Upper lobe of right lung (tissue), 1 donor: ENCODE measurements at regions not wholly inside any gene's neighbourhood (a gene's known extent, or its start where the extent isn't known, plus 50 kb on each side); places are given as distances from the start of the nearest gene placed in this dataset. TPM values are rescaled to one million over a fixed set of nuclear protein-coding genes. Genes with fewer than 3 reads are reported as not detected.
"Not testable (repeated sequence)": the region's sequence is repeated elsewhere in the genome, so short reads cannot be mapped to it uniquely, and the experiment has no call there.

Experiments used
- ATAC-seq: fragments of 200-7000 bp; cut with Tn5 transposase; one replicate; pipeline ENCODE4 v1.9.1; 2020; ENCODE audit warnings: mild to moderate bottlenecking, moderate library complexity
- DNase-seq: peaks from one replicate; pipeline ENCODE4 v3.0.0-alpha.2; 2020
- H3K27ac ChIP-seq: fragments of 200-600 bp; one replicate; pipeline ENCODE4 v1.8.0; 2022
- H3K27me3 ChIP-seq: fragments of 200-600 bp; one replicate; pipeline ENCODE4 v1.8.0; 2022; ENCODE audit warnings: mild to moderate bottlenecking
- H3K36me3 ChIP-seq: fragments of 200-600 bp; one replicate; pipeline ENCODE4 v1.8.0; 2022
- H3K4me1 ChIP-seq: fragments of 200-600 bp; one replicate; pipeline ENCODE4 v1.8.0; 2022
- H3K4me3 ChIP-seq: fragments of 200-600 bp; one replicate; pipeline ENCODE4 v1.8.0; 2022; ENCODE audit warnings: mild to moderate bottlenecking
- H3K9me3 ChIP-seq: fragments of 200-600 bp; one replicate; pipeline ENCODE4 v1.8.0; 2022
- intact Hi-C: fragments of 100-400 bp; cut with DNase I; formaldehyde crosslinking; loops from one replicate; pipeline ENCODE4 v1.11.0; 2022
- microRNA-seq: library from miRNA; unstranded; fragments of <30 nt; microRNA quantifications from one replicate; pipeline ENCODE4 v1.2.0, GENCODE V29; 2020; ENCODE audit warnings: borderline microRNAs expressed
- TF ChIP-seq, protein P1 (sequence below): fragments of 200-600 bp; IDR thresholded peaks from one replicate; pipeline ENCODE4 v1.8.0; 2022; ENCODE audit warnings: antibody characterized with exemption
- donor health status: DM: no; HTN: yes; CAD: no; lungs with severe emphysema.

DNA sequence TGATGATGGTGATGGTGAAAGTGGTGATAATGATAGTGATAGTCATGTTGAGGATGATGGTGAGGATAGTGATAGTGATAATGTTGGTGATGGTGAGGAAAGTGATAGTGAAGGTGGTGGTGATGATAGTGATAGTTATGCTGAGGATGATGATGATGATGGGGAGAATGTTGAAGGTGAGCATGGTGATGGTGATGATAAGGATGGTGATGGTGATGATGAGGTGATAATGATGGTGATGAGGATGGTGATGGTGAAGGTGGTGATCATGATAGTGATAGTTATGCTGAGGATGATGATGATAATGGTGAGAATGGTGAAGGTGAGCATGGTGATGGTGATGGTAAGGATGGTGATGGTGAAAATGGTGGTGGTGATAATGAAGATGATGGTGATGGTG lies 64.9 kb upstream of the ZNF337 start:
- DNase-seq (no peak), ATAC-seq (no peak)

DNA sequence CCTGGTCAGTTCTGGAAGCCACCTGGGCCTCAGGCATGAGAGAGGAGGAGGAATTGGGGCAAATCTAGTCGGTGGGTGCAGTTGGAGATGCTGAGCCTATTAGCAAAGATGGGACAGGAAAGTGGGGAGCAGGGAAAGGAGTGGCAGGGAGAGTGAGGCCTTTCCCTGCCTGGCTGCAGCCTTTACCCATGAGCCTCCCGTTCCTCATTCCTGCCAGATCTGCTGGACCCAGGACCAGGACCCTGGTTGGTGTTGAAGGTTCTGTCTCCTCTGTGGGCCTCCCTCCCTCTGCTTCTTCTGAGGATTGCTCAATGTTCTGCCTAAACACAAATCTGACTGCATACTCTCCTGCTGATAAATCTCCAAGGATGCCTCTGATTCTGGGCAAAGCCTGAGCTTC lies 64.4 kb upstream of the ZNF337 start:
- ATAC-seq, H3K4me3 ChIP-seq, H3K36me3 ChIP-seq, H3K9me3 ChIP-seq, H3K27me3 ChIP-seq, H3K27ac ChIP-seq, intact Hi-C loops, H3K4me1 ChIP-seq: not testable (repeated sequence)
- peak; percentile 35 for DNase-seq

More for the DNA sequence above, 64.9 kb upstream of the ZNF337 start:
- intact Hi-C loops: no loop called here
- Histone ChIP-seq H3K9me3 (no peaks in the 10 kb centered on the region), H3K27ac (no peak overlapping the region), H3K36me3 (no peaks in the 10 kb centered on the region), H3K4me1 (no peaks in the 10 kb centered on the region), H3K27me3 (no peaks in the 10 kb centered on the region), H3K4me3 (no peak overlapping the region)
- TF ChIP-seq, protein P1, sequence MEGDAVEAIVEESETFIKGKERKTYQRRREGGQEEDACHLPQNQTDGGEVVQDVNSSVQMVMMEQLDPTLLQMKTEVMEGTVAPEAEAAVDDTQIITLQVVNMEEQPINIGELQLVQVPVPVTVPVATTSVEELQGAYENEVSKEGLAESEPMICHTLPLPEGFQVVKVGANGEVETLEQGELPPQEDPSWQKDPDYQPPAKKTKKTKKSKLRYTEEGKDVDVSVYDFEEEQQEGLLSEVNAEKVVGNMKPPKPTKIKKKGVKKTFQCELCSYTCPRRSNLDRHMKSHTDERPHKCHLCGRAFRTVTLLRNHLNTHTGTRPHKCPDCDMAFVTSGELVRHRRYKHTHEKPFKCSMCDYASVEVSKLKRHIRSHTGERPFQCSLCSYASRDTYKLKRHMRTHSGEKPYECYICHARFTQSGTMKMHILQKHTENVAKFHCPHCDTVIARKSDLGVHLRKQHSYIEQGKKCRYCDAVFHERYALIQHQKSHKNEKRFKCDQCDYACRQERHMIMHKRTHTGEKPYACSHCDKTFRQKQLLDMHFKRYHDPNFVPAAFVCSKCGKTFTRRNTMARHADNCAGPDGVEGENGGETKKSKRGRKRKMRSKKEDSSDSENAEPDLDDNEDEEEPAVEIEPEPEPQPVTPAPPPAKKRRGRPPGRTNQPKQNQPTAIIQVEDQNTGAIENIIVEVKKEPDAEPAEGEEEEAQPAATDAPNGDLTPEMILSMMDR: no peak

DNA sequence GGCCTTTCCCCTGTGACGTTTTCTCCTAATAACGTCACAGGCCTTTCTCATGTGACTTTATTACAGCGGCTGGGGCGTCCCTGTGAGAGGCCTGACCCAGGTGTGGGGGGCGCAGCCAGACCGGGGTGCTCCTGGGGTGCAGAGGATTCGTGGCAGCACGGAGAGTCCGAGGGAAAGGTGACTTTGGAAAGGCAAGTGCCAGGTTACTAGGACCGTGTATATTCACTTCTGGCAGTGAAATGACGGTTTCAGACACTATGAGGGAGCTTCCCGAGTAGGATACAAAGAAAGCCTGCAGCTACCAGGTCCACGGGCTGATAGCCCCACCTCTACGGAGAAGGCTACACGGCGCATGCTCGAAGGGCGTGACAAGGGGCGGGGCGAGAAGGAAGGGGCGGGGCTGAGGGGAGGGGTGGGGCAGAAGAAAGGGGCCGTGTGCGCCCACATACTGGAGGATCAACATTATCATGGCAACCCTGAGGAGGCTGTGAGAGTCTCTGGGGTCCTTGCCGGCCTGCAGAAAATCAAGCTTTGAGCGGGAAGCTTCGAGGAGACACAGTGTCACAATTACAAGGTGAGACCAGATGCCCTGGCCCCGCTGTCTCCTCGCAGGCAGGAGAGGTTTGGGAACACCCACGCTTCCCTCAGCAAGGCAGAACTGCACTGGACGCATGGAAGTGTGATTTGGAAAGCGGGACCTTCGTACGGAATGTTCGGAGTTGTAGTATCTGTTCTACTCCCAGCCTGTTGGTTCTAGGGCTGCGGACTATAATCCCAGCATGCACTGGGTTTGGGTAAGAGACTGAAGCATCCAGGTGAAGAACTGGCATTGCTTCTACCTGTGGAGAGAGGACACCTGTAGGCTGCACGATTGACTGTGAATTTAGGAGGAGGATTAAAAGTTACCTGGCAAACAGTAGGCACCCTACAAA lies 54.4 kb upstream of the ZNF337 start:
- H3K27ac ChIP-seq: peak overlapping the region; percentile 42

GRCh38 chr20:25750220-25750764 lies 53.6 kb upstream of the ZNF337 start:
- intact Hi-C loops: no loop called here
- H3K36me3 ChIP-seq: no peaks in the 10 kb centered on the region
- ATAC-seq (no peak), DNase-seq (no peak)
- TF ChIP-seq, protein P1: no peak
- H3K4me3 ChIP-seq: peak overlapping the region; percentile 48
- H3K27me3 ChIP-seq: no peaks in the 10 kb centered on the region
- no peaks in the 10 kb centered on the region for H3K9me3 ChIP-seq
- H3K4me1 ChIP-seq: peaks cover 4% of the 10 kb centered on the region
- peak overlapping the region; percentile 42 for H3K27ac ChIP-seq

More for the DNA sequence above, 54.4 kb upstream of the ZNF337 start:
- TF ChIP-seq, protein P1: no peak
- Histone ChIP-seq H3K4me1 (peaks cover 4% of the 10 kb centered on the region), H3K27me3 (no peaks in the 10 kb centered on the region), H3K36me3 (no peaks in the 10 kb centered on the region), H3K4me3 (peak overlapping the region; percentile 48), H3K9me3 (no peaks in the 10 kb centered on the region)
- intact Hi-C loops: no loop called here
- ATAC-seq: peak; percentile 97
- peak; percentile 77 for DNase-seq

GRCh38 chr20:25749649-25750048 lies 53.0 kb upstream of the ZNF337 start:
- no peaks in the 10 kb centered on the region for H3K27me3 ChIP-seq
- intact Hi-C loops: no loop called here
- no peak for ATAC-seq

More at GRCh38 chr20:25749649-25750048, 53.0 kb upstream of the ZNF337 start:
- Histone ChIP-seq H3K9me3 (no peaks in the 10 kb centered on the region), H3K4me3 (no peak overlapping the region), H3K36me3 (no peaks in the 10 kb centered on the region), H3K4me1 (peaks cover 4% of the 10 kb centered on the region), H3K27ac (no peak overlapping the region)
- TF ChIP-seq, protein P1: no peak
- no peak for DNase-seq

Small RNA genes lying in the stretch of these regions (microRNA-seq; reads per million reads assigned to microRNA genes)
- not detected for gene MIR663A
